Pulmonary artery endothelial cell (primary cell): ENCODE measurements at regions not wholly inside any gene's neighbourhood (a gene's known extent, or its start where the extent isn't known, plus 50 kb on each side); places are given as distances from the start of the nearest gene placed in this dataset.
A peak's percentile ranks its signal among the peaks of the same experiment; 100 is the strongest.

Experiments
- DNase-seq: peaks from one replicate; pipeline ENCODE4 v3.0.0-alpha.2; 2011; ENCODE audit warnings: low read depth, low spot score

DNA sequence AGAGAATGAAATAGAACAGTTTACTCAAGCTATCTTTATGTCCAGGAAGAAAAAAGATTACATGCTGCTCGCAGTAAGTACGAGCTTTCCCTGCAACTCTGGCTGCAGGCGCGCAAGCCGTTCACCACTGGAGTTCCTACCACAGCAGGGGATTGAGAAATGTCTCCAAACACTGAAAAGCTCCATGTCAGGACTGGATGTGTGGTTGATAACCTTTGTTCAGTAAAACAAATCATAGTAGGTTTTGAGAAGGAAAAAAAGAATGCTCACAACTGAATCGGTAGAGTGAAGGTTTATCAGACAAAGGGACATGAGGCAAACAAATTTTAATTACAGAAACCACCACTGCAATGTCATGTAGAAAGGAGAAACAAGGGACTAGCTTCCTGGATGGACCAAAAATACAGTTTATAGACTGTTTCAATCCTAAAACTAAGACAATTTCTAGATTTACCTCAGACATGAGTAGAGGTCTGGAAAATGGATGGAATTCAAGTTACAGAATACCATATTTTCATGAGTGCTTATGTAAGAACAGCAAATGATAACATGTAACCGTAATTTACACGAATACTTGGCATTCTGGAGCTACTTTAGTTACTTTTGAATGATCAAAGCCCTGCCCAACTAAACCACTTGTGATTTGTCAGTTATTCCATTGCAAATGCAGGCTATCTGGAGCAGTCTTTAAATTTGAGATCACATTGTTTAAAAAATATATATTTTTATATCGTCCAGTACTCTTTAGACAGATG, 471.1 kb downstream of the SHQ1 start:
- no peak for DNase-seq

DNA sequence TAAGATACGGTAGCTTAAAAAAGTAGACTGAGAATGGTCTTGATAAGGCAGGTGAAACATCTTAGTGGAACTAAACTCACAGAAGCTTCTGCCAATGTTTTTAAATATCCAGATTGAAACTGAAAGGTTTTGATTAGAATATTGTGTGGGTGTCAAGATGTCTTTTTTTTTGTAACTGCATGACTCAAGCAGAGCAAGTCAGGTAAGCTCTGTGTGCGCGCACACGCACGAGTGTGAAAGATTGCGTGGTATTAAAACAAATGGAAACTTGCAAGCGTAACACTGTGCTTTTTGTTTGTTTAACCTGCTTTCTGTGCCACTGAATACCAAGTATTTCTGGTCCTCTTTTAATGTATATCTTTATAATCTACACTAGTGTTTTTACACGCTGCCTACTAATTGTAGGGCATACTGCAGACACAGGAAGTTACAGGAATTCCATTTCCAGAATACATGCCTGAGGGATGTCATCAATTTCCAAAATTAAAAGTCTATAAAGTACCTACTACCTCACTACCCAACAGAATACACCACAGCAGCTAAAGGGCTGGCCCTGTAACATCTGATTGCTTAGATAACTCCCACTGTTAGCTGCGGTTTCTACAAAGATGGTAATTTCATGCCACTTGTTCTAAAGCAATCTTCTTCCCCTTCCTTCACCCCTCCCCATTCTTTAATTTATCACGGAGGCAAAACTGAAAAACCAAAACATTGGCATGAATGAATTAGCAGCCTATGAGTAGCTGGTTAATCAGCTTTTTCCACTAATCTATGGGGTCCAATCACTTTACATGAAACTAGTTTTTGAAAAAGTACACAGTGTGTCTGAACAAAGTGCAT, 472.8 kb downstream of the SHQ1 start:
- DNase-seq, result no peak

DNA sequence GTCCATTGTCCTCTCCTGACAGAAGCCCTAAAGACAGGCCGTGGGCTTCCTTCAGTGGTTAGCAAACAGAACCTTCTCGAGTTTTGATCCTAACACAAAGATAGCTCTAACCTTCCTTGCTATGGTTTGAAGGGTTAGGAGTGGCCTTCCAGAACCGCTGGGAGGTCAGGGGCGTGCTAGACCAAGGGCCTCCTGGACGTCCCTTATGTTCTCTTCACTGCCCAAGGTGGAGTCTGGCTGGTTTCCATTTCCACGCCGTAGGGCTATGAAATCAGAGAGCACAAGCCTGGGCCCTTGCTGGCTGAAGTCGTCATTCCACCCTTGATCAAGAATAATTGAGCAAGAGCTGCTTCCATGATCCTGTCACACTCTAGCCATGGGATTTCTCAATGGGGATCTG, 475.1 kb downstream of the SHQ1 start:
- DNase-seq, result no peak

DNA sequence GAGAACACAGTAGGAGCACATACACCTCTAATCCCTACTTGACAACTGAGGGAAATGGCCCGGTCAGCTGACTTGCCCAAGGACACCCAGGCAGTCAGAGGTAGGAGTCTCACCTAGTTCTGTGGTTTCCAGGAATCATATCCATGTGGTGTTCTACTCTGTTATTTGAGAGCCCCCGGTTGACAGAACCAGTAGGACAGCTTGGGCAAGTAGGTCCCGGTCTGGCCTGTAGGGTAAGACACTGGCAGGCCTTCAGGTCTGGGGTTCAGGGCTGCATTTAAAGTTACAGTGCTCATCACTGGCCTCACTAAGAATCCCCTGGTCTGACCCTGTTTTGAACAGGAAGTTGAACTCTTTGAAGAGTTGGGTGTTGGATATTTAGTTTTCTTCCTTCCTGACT, 476.1 kb downstream of the SHQ1 start:
- no peak for DNase-seq

DNA sequence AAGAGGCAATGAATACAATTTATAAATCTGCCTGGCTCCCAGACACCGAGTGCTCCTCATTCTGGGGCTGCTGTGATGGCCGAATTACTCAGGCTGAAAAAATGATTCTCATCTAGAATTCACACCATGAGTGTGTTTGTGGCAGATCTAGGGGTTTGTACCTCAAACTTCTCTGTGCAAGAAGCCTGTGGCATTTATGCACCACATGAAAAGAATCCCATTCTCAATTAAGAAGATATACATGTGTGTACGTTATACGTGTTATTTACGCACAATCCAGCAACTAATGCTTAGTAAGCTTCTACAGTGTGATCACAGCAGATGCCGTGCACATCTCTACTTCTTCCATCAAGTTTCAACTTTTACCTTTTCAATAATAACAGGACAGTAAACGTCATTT, 476.8 kb downstream of the SHQ1 start:
- no peak for DNase-seq

DNA sequence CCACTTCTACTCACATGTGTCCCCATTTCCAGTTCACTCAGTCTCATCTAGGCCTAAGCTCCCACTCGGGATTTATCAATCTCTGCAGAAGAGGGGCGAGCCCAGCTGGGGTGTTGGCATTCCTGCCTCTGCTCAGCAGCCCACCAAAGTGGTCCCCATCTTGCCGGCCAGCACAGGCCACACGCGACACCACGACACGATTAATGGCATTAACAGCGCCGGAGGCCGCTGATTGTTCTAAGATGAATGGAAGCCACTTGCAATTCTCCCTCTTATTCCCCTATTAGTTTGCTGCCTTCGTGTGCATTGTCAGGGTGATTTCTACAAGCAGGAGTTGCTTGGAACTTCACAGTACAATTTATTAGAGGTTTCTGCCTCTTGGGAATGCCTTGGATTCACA, 477.3 kb downstream of the SHQ1 start:
- DNase-seq, result no peak

DNA sequence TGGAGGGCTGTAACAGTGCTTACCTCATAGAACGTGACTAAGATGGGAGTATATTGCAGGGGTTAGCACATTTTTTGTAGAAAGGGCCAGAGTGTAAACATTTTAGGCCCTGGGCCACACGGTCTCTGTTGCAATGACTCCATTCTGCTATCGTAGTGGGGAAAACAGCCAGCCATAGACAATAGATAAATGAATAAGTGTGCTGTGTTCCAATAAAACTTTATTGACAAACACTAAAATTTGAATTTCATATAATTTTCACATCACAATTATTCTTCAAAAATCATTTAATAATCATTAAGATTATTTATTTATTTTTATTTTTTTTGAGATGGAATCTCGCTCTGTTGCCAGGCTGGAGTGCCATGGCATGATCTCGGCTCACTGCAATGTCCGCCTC, 478.6 kb downstream of the SHQ1 start:
- no peak for DNase-seq

DNA sequence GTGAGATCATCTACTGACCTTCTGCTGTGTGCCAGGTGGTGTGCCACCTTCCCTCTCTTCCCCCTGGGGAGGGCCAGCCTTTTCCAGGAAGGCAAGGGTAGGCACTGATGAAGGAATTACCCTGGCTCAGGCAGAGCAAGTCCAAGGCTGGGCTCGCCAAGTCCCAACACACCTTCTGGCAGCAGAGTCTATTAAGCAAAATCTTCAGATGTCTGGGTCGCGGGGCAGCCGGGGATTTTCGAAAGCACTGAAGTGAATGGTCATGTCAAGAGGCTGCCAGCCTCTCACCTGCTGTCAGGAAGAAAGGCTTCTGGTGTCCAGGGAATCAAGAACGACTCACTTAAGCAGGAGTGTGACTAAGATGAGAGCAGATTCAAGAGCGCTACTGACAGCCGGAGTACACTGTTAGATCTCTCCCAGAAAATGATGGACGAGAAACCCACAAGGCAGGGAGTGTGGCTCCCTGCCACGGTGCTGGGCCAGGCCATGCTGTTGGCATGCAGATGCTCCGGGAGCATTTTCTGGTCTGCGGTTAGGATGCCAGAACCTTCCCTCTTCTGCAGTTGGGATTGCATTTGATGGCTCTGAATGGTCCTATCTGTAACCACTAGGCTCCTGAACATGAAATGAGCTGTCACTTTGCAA, 479.8 kb downstream of the SHQ1 start:
- DNase-seq, result no peak

DNA sequence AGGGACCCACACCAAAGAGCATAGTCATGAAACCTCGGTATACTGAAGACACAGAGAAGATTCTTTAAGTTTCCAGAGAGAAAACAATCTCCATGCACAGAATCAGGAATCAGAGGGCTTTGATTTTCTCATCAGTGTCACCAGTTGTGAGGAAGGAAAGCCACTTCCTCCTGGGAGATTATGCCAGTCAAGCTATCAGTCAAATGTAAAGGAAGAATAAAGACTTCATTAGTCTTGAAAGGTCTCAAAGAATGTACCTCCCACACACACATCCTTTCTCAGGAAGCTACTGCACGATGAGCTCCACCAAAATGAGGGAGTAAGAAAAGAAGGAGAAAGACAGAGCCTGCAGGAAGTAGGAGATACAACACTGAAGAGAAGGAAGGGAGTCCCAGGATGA, 486.3 kb downstream of the SHQ1 start:
- DNase-seq, result no peak

DNA sequence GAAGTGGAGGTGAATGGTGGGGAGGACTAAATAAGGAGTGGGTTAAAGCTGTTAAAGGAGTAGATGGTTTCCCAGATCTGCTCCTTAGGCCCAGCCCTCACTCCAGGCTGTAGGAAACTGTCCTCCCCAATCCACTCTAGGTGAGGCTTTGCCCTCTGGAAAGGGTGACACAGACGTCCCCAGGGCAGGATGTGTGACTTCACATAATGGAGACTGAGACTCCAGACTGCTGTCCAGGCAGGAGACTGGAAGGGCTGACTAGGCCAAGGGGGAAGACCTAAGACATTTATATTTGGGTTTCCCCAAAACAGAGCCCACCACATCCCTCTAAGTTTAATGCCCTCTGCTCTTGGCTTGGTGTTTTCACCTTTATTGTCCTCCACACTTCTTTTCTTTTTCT, 488.5 kb downstream of the SHQ1 start:
- no peak for DNase-seq

DNA sequence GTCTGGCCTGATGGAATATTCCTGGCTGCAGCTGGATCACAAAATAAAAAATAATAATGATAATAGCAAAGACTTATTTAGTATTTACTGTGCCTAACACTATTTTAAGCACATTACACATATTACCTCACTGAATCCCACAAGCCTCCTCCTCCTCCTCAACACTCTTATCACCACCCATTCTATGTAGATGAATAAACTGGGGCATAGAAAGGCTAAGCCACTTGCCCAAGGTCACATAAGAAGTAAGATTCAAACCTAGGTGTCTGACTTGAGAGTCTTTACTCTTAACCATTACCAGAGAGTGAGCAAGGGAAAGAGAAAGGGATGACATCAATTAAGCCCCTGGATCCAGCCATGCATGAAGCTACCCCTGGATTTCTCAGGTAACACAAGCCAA, 493.1 kb downstream of the SHQ1 start:
- DNase-seq, result no peak

DNA sequence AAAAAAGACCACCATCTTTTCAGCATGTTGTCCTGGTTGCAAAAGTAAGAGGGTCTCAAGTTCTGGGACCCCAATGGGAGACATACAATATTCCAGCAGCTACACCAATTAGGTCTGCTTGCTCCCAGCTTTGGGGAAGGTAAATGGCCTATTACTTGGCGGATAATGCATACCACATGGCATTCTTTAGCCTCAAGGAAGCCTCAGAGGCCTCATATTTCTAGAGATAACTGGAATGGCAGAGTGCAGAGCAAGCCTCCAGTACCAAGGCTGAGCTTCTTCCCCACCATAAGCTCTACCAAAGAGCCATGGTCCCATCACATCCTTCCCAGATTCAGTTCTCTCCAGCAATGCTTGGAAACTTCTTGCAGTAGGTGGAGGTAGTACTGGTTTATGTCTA, 493.8 kb downstream of the SHQ1 start:
- DNase-seq, result no peak

DNA sequence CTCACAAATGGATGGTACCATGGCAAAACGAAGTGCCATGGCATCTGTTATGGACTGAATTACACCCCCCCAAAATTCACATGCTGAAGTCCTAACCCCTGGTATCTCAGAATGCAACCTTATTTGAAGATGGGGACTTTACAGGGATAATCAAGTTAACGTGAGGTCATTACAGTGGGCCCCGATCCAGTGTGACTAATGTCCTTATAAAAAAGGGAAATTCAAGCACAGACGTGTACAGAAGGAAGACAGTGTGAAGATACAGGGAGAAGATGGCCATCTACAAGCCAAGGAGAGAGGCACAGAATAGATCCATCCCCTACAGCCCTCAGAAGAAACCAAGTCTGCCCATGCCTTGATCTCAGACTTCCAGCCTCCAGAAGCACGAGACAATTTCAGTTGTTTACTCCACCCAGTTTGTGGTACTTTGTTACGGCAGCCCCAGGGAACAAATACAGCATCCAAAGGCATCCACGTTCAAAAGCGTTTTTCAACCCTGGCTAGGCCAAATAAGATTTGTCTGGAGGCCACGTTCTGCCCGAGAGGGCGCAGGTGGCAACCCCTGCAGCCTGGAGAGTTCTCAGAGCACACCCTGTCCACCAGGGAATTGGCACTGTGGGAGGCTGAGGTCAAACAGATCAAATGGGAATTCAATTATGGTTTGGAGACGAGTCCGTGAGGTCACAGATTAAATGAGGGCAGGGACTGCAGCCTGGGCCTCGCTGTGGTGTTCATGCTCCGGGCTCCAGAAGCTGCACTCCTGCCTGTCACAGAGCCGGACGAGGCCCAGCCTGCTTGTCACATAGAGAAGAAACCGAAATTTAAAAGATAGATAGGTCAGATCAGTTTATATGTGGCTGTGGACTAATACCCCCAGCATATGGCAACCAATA, 494.8 kb downstream of the SHQ1 start:
- DNase-seq, result no peak

DNA sequence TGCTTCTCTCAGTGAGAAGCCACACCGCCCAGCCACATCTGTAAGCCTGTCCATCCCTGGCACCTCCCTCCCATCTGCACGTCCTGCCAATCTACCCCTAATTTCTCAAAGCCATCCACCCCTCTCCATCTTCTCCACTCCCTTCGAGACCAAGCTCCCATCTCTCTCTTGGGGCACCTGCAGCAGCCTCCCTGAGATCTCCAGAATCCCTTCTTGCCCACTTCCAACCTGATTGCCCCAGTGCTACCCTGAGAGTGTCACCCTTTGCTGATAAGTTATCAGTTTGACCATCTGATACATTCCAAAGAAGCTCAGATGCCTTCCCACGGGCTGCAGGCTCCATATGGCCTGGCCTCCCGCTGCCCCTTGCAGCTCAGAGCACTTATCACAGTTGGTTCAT, 496.1 kb downstream of the SHQ1 start:
- no peak for DNase-seq

DNA sequence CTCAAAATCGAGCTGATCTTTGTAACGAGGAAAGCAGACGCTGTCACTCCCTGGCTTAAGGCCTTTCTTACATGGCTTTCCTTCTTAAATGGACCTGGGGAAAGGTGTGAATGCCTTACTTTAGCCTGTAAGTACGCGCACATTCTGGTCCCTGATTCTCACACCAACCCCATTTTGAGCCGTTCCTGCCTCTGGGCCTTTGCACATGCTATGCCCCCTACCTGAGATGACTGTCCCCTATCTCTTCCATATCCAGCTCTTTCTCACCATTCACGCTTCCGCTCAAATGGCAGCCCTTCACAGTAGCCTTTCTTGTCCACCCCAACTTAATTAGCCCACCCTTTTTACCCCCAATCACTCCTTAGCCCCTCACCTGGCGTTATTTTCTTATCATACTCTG, 496.7 kb downstream of the SHQ1 start:
- DNase-seq, result no peak

DNA sequence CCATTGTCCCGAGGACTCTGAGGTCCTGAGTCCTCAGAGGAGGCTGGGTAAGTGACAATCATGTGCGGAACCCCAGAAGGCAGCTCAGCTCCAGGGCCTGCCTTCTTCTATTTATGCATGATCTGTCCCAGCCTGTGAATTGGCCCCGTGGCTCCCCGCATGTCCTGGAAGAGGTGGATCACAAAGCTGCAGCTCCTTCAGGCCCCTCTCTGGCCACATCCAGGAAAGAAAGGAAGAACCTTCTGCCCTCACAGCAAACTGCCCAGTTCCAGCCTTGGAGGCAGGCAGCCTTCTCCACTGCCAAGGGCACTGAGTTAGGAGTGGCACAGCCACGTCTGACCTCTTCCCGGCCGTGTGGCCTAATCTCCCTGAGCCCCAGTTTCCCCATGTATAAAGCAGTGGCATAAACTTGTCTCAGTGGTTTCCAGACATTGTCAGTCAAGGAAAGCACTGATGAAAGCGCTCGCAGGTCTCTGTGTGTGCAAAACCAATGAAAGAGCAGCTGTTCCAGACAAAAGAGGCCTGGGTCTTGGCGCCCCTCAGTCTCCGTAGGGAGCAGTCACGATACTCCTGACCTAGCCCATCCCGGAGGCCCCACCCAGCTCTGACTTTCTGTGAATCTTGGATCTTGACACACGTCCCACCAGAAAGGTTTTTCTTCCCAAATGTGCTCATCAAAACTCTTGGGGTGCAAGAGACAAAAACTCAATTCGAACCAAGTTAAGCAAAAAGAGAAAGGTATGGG, 497.3 kb downstream of the SHQ1 start:
- DNase-seq, result no peak

DNA sequence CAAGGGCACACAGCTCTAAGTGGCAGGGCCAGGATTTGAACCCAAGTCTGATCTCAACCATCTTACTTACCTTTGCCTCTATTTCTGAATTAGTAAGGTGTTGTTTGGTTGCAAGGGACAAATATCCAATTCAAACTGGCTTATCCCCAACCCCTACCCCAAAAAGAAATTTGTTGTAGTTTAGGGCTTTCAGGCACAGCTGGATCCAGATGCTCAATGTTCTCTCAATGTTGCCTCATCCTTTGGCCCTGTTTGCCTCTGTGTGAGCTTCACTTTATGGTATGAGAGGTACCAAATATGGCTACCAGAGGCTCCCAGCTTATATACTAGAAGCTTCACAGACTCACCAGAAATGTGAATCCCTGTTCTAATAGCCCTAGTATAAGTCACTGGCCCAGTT, 499.9 kb downstream of the SHQ1 start:
- DNase-seq, result no peak

DNA sequence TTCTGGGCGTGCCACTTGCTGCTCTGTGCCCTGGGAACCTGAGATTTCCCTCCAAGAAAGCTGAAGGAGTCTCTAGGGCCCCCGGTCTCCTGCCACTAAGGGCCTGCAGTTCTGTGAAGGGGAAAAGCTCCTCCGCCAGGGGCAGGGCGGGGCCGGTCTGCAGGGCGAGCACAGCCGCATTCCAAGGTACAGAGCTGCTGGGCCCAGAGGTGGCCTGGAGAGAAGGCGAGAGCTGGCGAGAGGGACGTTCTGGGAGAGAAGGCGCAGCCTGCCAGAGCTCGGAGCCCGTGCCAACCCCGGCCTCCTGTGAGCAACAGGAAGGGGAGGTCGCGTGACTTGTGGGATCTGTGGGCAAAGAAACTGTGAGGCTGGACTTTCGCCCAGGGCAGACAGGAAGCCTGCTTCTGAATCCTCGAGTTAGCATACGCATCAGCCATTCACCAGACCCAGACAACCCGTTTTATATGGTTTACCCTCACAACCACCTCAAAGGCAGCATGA, 500.4 kb downstream of the SHQ1 start:
- DNase-seq, result peak; percentile 79

DNA sequence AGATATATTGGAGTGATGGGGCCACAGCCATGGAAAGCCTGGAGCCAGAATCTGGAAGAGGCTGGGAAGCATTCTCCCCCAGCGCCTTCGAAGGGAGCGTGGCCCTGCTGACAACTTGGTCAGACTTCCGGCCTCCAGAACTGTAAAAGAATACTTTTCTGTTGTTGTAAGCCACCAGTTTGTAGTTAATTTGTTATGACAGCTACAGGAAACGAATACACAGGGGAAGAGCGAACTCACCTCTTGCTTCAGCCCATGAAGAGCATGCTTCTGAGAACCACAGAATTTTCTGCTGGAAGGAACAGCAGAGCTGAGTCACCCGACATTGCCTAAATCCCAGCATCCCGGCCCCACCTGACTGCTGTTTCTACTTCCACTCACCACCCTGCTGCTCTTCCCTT, 501.7 kb downstream of the SHQ1 start:
- DNase-seq, result peak; percentile 13

DNA sequence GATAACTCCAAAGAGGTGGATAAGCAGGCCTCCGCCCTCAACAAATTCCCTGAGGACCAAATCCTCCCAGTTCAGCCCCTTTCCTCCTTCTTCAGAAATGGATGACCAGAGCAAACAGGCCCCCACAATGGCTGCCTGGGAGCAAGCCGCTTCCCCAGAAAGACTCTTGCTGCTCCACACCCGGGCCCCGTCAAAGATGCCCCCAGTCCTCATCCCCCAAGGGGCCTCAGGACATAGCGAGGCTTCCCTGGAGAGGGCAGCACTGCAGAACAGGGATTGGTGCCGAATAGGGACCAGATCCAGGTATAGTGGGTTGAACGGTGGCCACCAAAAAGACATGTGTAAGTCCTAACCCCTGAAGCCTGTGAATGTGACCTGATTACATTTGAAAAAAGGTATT, 502.3 kb downstream of the SHQ1 start:
- DNase-seq, result no peak
